Kidney capillary endothelial cell (primary cell): ENCODE measurements at regions not wholly inside any gene's neighbourhood (a gene's known extent, or its start where the extent isn't known, plus 50 kb on each side); places are given as distances from the start of the nearest gene placed in this dataset.
"Not testable (repeated sequence)": the region's sequence is repeated elsewhere in the genome, so short reads cannot be mapped to it uniquely, and the experiment has no call there.

Experiments used
- DNase-seq: peaks from one replicate; pipeline ENCODE4 v3.0.0-alpha.2; 2018; ENCODE audit warnings: low spot score

- not testable (repeated sequence) for DNase-seq
These were observed 157.8 kb downstream of the MSN start for GRCh38 chrX:65825226-65825625.

- DNase-seq, result no peak
These were observed 154.5 kb downstream of the MSN start for GRCh38 chrX:65821721-65822496.

GRCh38 chrX:65819983-65820382 lies 152.5 kb downstream of the MSN start:
- DNase-seq, result not testable (repeated sequence)

- no peak for DNase-seq
These were observed 145.8 kb downstream of the MSN start for GRCh38 chrX:65813245-65813644.

GRCh38 chrX:65811558-65812228 lies 144.2 kb downstream of the MSN start:
- DNase-seq, result no peak
